A673 (cell line): ENCODE measurements at regions not wholly inside any gene's neighbourhood (a gene's known extent, or its start where the extent isn't known, plus 50 kb on each side); places are given as distances from the start of the nearest gene placed in this dataset.
A peak's percentile ranks its signal among the peaks of the same experiment; 100 is the strongest.

ENCODE experiments used
- BruUV-seq: library from RNA; stranded (reverse); fragments of 400-500 nt; replicated peaks from 2 replicates; lab custom pipeline; 2021; lab: Mats Ljungman, UMichigan
- CTCF ChIA-PET: fragments of 300-600 bp; sonication (Branson Sonifier 250); formaldehyde crosslinking; loops from one replicate; lab custom pipeline; 2022; ENCODE audit warnings: antibody characterized with exemption; lab: Charles Lee
- POLR2A ChIA-PET: fragments of 300-600 bp; sonication (Branson Sonifier 250); formaldehyde crosslinking; loops from one replicate; lab custom pipeline; 2022; ENCODE audit warnings: antibody characterized with exemption; ENCODE audit not compliant: low non-redundant PET; lab: Charles Lee
- DNase-seq: peaks from one replicate; pipeline ENCODE4 v3.0.0-alpha.2; 2015; ENCODE audit warnings: low spot score
- H3K27ac ChIP-seq: fragments of 200-600 bp; sonication (generic); 2 replicates; pipeline ENCODE4 v1.5.1; 2016; ENCODE audit warnings: mixed run types, low read depth, mild to moderate bottlenecking, mixed read lengths, antibody characterized with exemption, low read length; ENCODE audit not compliant: poor library complexity, severe bottlenecking
- H3K27me3 ChIP-seq: fragments of 200-600 bp; sonication (generic); replicated peaks from 2 replicates; pipeline ENCODE4 v1.6.1; 2017; ENCODE audit warnings: mixed run types, low read depth, mild to moderate bottlenecking, mixed read lengths, antibody characterized with exemption, low read length; ENCODE audit not compliant: insufficient read depth, poor library complexity
- H3K36me3 ChIP-seq: fragments of 200-600 bp; sonication (generic); 2 replicates; pipeline ENCODE4 v1.6.1; 2016; ENCODE audit warnings: mixed run types, mild to moderate bottlenecking, mixed read lengths, antibody characterized with exemption, low read length; ENCODE audit not compliant: insufficient read depth, poor library complexity, severe bottlenecking
- H3K4me1 ChIP-seq: fragments of 200-600 bp; sonication (generic); 2 replicates; pipeline ENCODE4 v1.6.1; 2017; ENCODE audit warnings: mixed run types, mild to moderate bottlenecking, mixed read lengths, antibody characterized with exemption, low read length; ENCODE audit not compliant: insufficient read depth, poor library complexity, severe bottlenecking
- H3K4me3 ChIP-seq: fragments of 200-600 bp; sonication (generic); 2 replicates; pipeline ENCODE4 v1.5.1; 2016; ENCODE audit warnings: low read depth, mixed run types, mild to moderate bottlenecking, mixed read lengths, low read length; ENCODE audit not compliant: poor library complexity, severe bottlenecking
- H3K9me3 ChIP-seq: fragments of 200-600 bp; sonication (generic); 2 replicates; pipeline ENCODE4 v1.6.1; 2016; ENCODE audit warnings: mixed run types, low read depth, mild to moderate bottlenecking, mixed read lengths, antibody characterized with exemption, low read length; ENCODE audit not compliant: poor library complexity, severe bottlenecking
- CTCF ChIP-seq: fragments of 300-800, 200-600 bp; sonication (generic); conservative IDR thresholded peaks from 2 replicates; pipeline ENCODE4 v1.5.1; 2017; ENCODE audit warnings: low read depth, mild to moderate bottlenecking, antibody characterized with exemption, low read length, moderate library complexity, mixed read lengths
- EZH2 ChIP-seq: fragments of 200-600 bp; sonication (generic); IDR thresholded peaks from 2 replicates; pipeline ENCODE4 v1.6.1; 2017; ENCODE audit warnings: borderline replicate concordance, low read depth, mild to moderate bottlenecking, mixed read lengths, antibody characterized with exemption, low read length; ENCODE audit not compliant: poor library complexity, severe bottlenecking
- intact Hi-C: fragments of 100-400 bp; cut with micrococcal nuclease; formaldehyde crosslinking; loops from one replicate; pipeline ENCODE4 v1.10.0; 2022; ENCODE audit not compliant: unreplicated experiment

- Histone ChIP-seq H3K9me3 (no peaks in the 10 kb centered on the region), H3K36me3 (no peaks in the 10 kb centered on the region), H3K4me1 (peaks cover 74% of the 10 kb centered on the region), H3K27ac (no peak overlapping the region), H3K4me3 (no peak overlapping the region), H3K27me3 (no peaks in the 10 kb centered on the region)
- no peak for DNase-seq
- POLR2A ChIA-PET, result no interaction called here
- no TSS peak for BruUV-seq
- no peak for TF ChIP-seq EZH2
- TF ChIP-seq CTCF, result no peak
- CTCF ChIA-PET, result no interaction called here
- intact Hi-C loops, result no loop called here
Observed at GRCh38 chr14:56889705-56890104, 79.4 kb upstream of the OTX2 start.

GRCh38 chr14:56888274-56888673, 78.0 kb upstream of the OTX2 start:
- no peak for TF ChIP-seq EZH2
- TF ChIP-seq CTCF, result no peak
- H3K9me3 ChIP-seq, result no peaks in the 10 kb centered on the region
- H3K4me1 ChIP-seq, result peaks cover 72% of the 10 kb centered on the region
- intact Hi-C loops, result no loop called here
- peak overlapping the region; percentile 86 for H3K27ac ChIP-seq
- no peak overlapping the region for H3K4me3 ChIP-seq
- CTCF ChIA-PET, result no interaction called here
- BruUV-seq, result no TSS peak
- no peaks in the 10 kb centered on the region for H3K36me3 ChIP-seq
- peak; percentile 28 for DNase-seq
- POLR2A ChIA-PET, result no interaction called here
- H3K27me3 ChIP-seq, result no peaks in the 10 kb centered on the region

GRCh38 chr14:56887216-56887615, 76.9 kb upstream of the OTX2 start:
- no peaks in the 10 kb centered on the region for H3K9me3 ChIP-seq
- H3K4me3 ChIP-seq, result no peak overlapping the region
- no peak for TF ChIP-seq CTCF
- TF ChIP-seq EZH2, result no peak
- no peaks in the 10 kb centered on the region for H3K27me3 ChIP-seq
- peak overlapping the region; percentile 86 for H3K27ac ChIP-seq
- H3K4me1 ChIP-seq, result peaks cover 64% of the 10 kb centered on the region
- no peaks in the 10 kb centered on the region for H3K36me3 ChIP-seq
- intact Hi-C loops, result no loop called here
- BruUV-seq, result no TSS peak
- CTCF ChIA-PET, result interaction anchor here (0.6 kb wide), 1 partner anchor 121 kb away, joined by 6 read pairs; no protein-coding TSS in a partner anchor
- POLR2A ChIA-PET, result interaction anchor here (0.6 kb wide), 1 partner anchor 651 kb away, joined by 5 read pairs; no protein-coding TSS in a partner anchor
- DNase-seq, result peak; percentile 49
